ENCODE measurements at regions not wholly inside any gene's neighbourhood (a gene's known extent, or its start where the extent isn't known, plus 50 kb on each side); places are given as distances from the start of the nearest gene placed in this dataset.
"Not testable (repeated sequence)": the region's sequence is repeated elsewhere in the genome, so short reads cannot be mapped to it uniquely, and the experiment has no call there.

DNA sequence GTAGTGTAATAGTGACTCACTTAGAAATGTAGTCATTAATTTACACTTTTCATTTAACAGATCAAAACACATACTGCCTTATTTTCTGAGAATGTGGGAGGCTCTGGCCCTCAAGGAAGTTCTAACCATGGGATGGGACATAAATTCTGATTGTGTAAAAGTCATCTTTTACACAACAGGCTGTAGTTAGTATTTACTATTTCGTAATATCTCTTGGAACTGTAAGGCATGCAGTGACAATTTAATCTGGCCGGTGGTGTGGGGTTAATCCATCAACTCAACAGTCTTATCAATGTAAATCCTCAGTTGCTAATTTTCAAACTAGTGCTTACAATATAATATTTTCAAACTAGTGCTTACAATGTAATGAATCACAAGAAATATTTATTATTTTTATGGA is 1599.2 kb downstream of the EFNB2 start:
- DNase-seq (ENCODE audit: low read depth in 2 of 2) = no peak

DNA sequence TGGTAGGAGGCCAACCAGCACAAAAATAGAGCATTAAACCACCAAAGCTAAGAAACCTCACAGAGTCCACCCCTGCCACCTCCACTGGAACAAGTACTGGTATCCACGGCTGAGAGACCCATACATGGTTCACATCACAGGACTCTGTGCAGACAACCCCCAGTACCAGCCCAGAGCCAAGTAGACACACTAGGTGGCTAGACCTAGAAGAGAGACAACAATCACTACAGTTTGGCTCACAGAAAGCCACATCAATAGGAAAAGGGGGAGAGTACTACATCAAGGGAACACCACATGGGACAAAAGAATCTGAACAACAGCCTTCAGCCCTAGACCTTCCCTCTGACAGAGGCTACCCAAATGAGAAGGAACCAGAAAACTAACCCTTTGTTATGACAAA is 1614.9 kb downstream of the EFNB2 start:
- not testable (repeated sequence) for DNase-seq (ENCODE audit: low read depth in 2 of 2)

DNA sequence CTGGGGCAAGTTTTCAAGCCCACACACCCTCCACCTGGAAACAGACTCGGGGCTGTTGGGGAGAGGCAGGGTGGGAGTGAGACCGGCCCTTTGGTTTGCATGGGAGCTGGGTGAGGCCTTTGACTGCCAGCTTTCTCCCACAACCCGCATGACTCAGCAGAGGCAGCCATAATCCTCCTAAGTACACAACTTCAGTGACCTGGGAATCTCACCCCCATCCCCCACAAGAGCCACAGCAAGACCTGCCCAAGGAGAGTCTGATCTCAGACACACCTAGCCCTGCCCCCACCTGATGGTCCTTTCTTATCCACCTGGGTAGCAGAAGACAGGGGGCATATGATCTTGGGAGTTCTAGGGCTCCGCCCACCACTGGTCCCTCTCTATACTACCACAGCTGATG is 1615.4 kb downstream of the EFNB2 start:
- DNase-seq (ENCODE audit: low read depth in 2 of 2) = no peak

DNA sequence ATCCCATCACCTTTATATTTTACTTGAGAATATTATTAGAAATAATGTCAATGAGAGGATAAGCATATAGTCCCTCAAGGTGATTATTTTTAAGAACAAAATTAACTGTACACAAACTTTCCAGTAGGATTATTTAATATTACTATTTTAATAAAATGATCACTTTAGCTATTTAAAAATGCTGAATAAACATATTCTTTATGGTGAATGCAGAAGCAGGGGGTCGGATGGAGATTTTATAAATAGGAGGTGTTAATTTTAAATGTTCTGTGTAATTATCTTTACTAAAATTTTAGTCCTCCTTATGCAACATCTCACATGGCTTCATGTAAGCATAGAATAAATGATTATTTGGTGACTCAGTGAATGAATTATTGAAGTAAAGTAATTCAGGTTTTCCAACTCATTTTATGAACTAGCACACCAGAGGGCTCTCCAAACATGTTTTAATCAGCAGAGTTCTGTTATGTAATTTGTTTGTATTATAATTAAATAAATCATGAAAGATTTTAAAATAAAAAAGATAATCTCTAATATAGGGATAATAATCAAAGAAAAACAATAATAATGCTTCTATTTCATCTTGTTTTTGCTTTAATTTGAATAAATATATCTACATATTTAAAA is 1635.2 kb downstream of the EFNB2 start:
- peak in 1 of 2 donors; percentile 9 for DNase-seq (ENCODE audit: low read depth in 2 of 2)

DNA sequence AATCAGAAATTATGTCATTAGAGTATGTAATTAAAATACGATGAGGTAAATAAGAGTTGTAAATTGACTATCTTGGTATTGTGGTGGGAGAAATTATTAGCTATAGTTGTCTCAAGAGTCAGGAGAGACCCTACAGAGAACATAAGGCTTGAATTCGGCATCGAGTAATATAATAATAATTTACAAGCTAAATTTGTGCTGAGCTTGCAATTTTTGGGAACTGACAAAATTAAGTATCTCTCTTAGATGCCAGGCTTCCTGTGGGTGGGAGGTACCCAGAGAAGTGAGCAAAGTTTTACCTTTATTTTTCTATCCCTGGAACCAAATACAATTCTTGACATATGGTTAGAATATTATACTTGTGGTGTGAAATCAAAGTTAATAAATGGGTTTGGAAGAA is 1637.0 kb downstream of the EFNB2 start:
- no peak for DNase-seq (ENCODE audit: low read depth in 2 of 2)

DNA sequence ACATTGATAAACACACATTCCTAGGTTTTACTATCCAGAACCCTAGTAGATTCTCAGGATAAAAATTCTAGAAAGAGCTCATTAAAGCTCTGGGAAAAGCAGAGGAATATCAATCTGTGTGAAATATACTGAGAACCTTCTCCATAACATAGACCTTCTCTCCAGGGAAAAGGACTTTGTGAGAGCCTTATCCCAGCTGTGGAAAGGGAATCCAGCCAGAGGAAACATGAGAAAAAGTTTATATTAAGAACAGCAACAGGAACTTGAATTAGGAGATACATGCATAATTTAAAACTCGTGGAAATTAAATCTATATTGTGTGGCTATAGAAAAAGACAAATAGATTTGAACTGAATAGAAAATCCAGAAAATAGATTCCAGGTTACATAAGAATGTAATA is 1639.9 kb downstream of the EFNB2 start:
- DNase-seq (ENCODE audit: low read depth in 2 of 2) = no peak

DNA sequence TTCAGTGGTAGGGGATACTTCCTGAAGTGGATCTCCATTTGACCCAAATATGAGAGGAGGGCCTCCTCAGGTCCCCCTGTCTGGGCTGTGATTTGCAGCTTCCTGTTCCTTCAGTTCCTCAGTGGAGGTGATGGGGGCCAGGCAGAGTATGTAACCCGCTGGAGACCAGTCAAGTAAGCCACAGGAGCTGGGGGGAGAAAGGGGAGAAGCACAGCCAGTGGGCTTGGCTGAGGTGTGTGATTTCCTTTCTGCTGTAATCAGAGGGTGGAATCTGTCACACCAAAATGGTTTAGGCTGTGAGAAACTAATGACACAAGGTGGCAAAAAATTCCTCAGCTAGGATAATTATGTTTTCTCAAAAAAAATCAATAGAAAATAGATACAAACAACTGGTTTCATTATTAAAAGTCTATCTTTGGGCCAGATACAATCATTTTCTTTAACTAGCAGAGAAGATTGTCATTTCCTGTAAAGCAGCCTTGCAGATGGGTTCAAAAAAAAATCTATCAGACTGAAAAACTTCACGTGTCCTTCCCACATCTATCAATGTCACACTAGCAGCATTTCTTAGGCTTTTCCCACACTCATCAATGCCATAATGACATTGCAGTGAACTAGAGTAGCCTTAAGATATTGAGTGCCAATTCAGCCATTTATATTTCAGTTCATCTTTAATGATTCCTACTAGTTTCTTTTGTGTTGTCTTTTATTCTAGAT is 1660.3 kb downstream of the EFNB2 start:
- DNase-seq (ENCODE audit: low read depth in 2 of 2) = no peak

DNA sequence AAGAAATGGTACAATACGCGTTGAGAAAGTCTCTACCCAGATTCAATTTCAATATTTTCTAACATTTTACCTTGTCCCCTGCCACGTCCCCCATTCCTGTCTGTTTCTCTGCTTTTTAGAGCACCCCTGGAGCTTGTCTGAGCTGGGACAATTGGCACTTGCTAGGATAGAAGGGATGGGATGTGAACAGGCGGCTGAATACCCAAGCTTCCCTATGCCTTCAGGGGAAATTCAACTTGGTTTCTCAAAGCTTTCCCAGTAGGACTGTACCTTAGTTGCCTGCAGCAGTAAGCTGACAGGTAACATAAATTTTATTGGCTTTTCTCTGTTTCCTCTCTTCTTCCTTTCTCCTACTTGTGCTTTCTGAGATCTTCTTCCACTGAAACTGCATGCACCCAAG is 1663.3 kb downstream of the EFNB2 start:
- DNase-seq (ENCODE audit: low read depth in 2 of 2) = no peak

DNA sequence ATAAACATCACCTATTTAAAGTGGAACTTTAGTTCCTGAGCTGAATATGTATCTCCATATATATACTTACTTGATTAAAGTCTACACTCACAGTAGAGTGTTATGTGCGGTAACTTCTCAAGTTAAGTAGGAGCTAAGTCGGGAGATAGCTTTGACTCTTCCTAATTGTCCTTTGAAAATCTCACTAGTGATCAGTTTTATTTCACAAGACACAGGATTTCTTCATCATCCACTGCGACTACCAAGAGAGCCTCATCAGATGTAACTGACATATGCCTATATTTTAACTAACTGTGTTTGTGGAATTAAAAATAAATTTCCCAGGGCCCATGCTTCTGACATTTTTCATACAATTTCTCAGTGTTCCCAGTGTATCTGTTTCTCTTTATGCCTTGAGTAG is 1664.0 kb downstream of the EFNB2 start:
- no peak for DNase-seq (ENCODE audit: low read depth in 2 of 2)

DNA sequence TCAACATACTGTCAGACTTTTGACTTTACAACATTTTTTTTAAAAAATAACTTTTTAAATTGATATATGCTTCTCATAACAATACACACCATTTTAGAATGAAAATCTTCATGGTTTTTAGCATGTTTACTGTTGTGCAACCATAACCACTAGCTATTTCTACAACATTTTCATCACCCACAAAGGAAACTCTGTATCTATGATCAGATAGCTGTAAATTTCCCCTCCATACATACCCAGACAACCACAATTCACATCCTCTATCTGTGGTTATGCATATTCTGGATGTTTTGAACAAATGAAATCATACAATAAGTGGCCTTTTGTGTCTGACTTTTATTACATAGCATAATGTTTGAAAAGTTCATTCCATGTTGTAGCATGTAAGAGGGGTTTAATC is 1666.0 kb downstream of the EFNB2 start:
- no peak for DNase-seq (ENCODE audit: low read depth in 2 of 2)

DNA sequence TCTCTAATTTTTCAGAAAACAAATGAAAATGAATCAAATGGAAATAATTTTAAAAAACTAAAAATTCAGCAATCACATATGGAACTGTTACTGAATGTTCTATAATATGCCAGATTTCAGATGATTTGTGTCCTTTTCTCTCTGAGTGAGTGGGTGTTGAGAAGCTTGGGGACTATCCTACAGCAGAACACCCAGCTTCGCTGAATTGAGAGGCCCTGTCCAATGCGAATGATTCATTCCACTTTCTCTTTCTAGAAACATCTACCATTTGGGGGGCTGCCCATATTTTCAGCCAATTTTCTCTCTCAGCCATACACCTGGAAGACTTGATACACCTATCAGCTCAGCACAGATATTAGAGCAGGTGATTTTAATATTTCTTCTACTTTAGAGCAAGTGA is 1666.7 kb downstream of the EFNB2 start:
- no peak for DNase-seq (ENCODE audit: low read depth in 2 of 2)

DNA sequence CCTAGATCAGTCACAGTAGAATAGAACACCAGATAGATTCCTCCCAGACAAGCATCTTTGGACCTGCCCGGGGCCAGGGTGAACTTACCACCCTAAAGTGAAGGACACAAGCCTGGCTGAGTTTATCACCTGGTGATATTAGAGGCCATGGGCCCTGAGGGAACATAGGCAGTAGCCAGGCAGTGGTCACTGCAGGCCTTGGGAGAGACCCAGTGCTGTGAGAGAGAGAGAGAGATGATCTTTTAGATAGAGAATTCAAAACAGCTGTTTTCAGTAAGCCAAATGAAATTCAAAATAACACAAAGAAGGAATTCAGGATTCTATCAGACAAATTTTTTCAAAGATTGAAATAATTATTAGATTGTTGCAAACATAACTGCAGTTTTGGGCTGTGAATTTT is 1679.9 kb downstream of the EFNB2 start:
- DNase-seq (ENCODE audit: low read depth in 2 of 2) = no peak

DNA sequence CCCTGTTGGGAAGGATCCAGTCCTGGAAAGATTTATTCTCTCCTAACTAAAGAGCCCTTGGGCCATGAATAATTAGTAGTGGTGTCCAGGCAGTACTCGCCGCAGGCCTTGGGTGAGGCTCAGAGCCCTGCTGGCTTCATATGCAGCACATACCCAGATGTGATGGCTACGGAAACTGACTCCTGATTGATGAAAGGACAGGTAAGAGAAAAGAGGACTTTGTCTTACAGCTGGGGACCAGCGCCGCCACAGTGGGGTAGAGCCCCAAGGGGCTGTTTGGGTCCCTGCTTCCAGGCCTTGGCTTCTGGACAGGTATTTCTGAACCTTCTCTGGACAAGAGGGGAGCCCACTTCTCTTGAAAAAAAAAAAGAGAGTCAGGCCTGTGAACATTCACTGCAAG is 1680.8 kb downstream of the EFNB2 start:
- no peak for DNase-seq (ENCODE audit: low read depth in 2 of 2)

DNA sequence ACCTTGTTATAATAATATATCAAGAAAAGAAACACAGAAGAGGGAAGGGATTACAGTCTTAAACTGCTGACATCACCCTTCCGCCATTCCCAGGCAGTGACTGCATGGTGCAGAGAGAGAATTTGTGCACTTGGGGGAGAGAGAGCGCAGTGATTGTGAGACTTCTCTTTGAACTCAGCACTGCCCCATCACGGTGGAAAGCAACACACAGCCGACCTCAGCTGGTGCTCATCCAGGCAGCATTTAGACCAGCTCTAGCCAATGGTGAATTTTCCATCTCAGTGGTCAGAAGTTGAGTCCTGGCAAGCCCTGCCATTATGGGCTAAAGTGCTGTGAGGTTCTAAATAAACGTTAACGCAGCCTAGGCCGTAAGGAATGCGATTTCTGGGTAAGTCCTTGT is 1681.5 kb downstream of the EFNB2 start:
- DNase-seq (ENCODE audit: low read depth in 2 of 2) = no peak

DNA sequence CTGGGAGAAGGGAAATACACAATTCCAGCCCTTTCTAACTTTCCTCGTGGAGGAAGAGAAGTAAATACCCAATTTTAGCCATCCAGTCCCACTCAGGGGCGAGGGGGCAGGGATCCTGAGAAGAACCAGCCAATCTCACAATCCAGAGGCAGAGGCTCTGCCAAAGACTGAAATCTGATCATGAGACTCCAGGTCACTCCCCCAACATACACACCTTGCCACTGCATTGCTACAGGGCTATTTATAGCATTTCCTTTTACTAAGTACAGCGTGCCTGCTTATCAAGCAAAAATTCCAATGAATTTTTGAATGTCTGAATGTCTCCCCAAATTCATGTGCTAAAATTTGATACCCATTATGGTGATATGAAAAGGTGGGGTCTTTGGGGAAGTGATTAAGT is 1687.5 kb downstream of the EFNB2 start:
- DNase-seq (ENCODE audit: low read depth in 2 of 2) = no peak

DNA sequence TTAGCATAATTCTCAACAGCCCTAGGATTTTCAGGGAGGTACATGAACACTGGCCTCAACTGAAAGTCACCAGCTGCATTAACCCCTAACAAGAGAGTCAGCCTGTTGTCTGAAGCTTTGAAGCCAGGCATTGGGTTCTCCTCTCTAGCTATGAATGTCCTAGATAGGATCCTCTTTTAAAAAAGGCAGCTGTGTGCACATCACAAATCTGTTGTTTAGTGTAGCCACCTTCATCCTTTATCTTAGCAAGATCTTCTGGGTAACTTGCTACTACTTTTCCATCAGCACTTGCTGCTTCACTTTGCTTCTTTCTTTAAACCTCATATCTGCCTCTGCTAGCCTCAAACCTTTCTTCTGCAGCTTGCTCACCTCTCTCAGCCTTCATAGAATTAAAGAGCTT is 1692.1 kb downstream of the EFNB2 start:
- DNase-seq (ENCODE audit: low read depth in 2 of 2) = no peak

DNA sequence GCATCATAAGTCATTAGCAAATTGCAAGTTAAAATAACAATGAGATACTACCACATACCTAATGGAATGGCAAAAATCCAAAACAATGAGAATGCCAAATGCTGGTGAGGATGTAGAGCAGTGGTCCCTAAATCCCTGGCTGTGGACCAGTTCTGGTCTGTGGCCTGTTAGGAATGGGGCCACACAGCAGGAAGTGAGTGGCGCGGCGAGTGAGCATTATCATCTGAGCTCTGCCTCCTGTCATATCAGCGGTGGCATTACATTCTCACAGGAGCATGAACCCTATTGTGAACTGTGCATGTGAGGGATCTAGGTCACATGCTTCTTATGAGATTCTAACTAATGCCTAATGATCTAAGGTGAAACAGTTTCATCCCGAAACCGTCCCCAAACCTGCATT is 1694.4 kb downstream of the EFNB2 start:
- no peak for DNase-seq (ENCODE audit: low read depth in 2 of 2)

DNA sequence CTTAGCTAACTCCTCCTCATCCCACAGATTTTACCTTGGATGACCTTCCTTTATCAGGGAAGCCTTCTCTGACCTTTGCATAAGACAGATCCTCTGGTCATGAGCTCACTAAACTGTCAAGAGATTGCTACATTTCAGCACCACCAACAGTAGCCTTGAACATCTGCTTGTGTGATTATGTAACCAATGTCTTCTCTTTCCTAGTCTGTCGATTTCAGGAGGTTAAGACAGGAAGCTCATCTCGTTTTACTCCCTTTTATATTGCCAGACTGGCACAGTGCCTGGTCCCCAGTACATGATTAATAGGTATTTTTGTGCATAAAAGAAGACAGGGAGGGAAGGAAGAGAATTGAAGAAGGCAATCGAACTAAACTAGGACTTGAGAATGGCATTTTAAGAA is 1697.7 kb downstream of the EFNB2 start:
- DNase-seq (ENCODE audit: low read depth in 2 of 2) = no peak

DNA sequence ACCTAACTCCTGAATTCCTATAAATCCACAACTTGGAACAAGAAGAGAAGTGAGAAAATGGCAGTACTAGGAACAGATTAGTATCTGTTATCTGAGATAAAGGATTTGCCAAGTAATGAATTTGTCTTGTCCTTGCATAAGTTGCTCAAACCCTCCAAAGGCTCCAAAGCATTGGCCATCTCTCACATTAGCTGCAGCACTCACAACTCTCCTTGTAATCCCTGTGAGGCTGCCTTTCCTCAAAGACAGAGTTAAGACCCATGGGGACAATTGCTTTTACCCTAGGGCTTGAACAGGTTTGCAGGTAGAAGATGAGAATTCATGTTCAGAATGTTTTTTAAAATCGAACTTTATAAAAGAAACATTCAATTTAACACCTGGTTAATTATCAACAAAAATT is 1702.2 kb downstream of the EFNB2 start:
- DNase-seq (ENCODE audit: low read depth in 2 of 2) = no peak

DNA sequence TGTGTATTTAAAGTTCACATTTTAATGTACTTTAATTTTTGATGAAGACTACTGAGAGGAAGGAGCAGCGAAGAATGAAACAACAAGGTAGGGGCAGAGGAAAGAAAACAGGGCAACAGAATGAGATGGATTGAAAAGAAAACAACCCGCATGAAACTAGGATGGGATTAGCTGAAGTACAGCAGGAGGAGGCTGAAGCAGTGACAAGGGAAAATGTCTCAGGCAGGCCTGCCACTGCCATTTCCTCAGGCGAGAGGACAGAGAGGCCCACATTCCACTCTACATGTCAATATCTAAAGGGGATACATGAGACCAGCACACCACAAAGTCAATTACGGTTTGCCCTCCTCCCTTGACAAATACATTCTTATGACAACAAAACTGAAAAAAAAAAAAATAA is 1703.2 kb downstream of the EFNB2 start:
- DNase-seq (ENCODE audit: low read depth in 2 of 2) = no peak

DNA sequence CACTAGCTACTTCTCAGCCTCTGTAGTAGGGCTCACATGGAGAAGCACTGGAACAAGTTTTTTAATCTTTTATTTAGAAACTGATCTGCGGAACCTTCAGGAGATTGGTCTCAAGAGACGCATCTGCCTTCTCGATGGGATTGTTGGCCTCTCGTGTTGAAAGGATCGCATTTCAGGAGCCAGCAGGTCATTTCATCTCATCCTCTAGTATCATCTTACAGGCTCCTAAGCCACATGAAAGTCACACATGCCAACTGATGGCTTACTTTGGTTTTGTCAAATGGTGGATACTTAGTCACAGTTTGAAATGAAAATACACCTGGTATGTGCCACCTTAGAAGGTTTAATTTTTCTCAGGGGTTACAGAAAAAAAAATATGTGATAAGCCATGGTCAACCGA is 1703.6 kb downstream of the EFNB2 start:
- no peak for DNase-seq (ENCODE audit: low read depth in 2 of 2)

DNA sequence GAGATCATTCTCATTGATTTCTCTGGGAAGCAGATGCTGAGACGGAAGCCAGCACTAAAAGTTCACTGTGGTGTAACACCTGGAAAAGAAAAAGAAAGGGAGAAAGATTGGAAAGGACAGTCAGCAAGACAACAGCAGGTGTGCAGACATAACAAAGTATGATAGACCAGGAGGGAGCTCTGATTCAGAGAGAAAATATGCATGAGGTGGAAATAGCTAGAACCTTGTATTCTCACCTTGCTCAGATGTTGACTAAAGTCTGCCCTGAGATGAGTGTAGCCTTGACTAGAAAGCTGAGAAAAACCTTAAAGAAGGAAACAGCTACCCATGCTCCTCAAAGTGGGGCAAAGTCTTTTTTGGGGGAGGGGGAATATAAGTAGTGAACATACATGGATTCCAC is 1711.8 kb downstream of the EFNB2 start:
- DNase-seq (ENCODE audit: low read depth in 2 of 2) = no peak

DNA sequence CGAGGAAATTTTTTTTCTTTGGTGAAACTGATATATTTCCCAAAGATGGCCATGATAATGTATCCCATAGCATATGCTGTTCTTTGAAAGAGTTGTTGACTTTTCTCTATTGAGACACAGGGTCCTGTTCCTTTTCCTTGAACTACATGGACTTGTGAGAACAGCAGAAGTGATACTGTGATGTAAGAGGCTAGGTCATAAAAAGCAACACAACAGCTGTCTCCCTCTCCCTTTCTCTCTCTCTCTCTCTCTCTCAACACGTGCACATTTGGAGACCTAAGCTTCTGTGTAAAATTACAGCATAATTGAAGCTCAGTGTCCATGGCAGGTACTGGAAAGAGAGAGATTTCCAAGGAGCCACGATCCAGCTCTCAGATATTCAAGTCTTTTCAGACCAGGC is 1712.4 kb downstream of the EFNB2 start:
- DNase-seq (ENCODE audit: low read depth in 2 of 2) = no peak

DNA sequence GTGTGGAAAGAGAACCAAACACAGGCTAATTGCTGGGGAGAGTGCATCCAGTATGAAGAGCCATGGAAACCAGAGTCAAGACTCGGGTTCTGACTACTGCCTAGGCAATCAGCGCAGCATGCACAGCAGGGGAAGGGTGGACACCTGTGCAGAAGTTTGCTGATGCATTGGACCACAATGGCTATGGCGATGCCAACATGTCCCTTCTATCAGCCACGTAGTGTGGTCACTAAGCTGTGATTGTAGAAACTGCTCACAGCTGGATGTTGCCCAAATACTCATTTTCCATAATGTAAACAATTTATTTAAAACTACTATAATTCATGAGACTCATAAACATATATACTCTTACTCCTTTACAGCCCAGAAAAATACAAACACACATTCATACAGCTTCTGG is 1718.2 kb downstream of the EFNB2 start:
- DNase-seq (ENCODE audit: low read depth in 2 of 2) = no peak
